Ishikawa (cell line): ENCODE measurements at regions not wholly inside any gene's neighbourhood (a gene's known extent, or its start where the extent isn't known, plus 50 kb on each side); places are given as distances from the start of the nearest gene placed in this dataset.

Experiments
- EP300 ChIP-seq: IDR thresholded peaks from 2 replicates; pipeline ENCODE4 v1.6.1; 2012; ENCODE audit warnings: borderline replicate concordance
- FOXM1 ChIP-seq: IDR thresholded peaks from 2 replicates; pipeline ENCODE4 v1.6.1; 2012; ENCODE audit warnings: low read depth, borderline replicate concordance
- RAD21 ChIP-seq: IDR thresholded peaks from 2 replicates; pipeline ENCODE4 v1.6.1; 2012; ENCODE audit warnings: low read depth
- TF ChIP-seq, protein P1 (sequence below): IDR thresholded peaks from 2 replicates; pipeline ENCODE4 v1.6.1; 2012; ENCODE audit warnings: low read depth, mild to moderate bottlenecking
- TF ChIP-seq, protein P2 (sequence below): IDR thresholded peaks from 2 replicates; pipeline ENCODE4 v1.6.1; 2012
- TF ChIP-seq, protein P3 (sequence below): IDR thresholded peaks from 2 replicates; pipeline ENCODE4 v1.6.1; 2012

DNA sequence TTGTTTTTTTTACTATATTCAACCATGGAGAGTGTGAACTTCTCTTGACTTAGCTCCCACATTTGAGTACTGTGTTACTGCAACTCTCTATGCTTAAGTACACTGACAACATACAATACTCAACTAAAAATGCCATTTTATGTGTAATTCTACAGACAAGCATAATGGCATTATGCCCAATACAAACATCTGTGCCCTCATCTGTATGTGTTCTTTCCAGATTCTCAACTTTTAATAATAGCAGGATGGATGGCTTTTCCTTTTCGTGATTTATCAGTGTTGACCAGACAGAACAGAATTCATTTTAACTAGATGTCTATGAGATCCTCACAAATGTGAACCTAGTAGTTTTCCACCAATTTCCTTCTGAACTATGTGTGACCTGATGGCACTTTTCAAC, 84.2 kb upstream of the MARCKS start:
- no peak for TF ChIP-seq FOXM1
- no peak for TF ChIP-seq EP300
- no peak for TF ChIP-seq RAD21
- TF ChIP-seq, protein P1, sequence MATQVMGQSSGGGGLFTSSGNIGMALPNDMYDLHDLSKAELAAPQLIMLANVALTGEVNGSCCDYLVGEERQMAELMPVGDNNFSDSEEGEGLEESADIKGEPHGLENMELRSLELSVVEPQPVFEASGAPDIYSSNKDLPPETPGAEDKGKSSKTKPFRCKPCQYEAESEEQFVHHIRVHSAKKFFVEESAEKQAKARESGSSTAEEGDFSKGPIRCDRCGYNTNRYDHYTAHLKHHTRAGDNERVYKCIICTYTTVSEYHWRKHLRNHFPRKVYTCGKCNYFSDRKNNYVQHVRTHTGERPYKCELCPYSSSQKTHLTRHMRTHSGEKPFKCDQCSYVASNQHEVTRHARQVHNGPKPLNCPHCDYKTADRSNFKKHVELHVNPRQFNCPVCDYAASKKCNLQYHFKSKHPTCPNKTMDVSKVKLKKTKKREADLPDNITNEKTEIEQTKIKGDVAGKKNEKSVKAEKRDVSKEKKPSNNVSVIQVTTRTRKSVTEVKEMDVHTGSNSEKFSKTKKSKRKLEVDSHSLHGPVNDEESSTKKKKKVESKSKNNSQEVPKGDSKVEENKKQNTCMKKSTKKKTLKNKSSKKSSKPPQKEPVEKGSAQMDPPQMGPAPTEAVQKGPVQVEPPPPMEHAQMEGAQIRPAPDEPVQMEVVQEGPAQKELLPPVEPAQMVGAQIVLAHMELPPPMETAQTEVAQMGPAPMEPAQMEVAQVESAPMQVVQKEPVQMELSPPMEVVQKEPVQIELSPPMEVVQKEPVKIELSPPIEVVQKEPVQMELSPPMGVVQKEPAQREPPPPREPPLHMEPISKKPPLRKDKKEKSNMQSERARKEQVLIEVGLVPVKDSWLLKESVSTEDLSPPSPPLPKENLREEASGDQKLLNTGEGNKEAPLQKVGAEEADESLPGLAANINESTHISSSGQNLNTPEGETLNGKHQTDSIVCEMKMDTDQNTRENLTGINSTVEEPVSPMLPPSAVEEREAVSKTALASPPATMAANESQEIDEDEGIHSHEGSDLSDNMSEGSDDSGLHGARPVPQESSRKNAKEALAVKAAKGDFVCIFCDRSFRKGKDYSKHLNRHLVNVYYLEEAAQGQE = no peak
- TF ChIP-seq, protein P2, sequence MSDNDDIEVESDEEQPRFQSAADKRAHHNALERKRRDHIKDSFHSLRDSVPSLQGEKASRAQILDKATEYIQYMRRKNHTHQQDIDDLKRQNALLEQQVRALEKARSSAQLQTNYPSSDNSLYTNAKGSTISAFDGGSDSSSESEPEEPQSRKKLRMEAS = no peak
- TF ChIP-seq, protein P3, sequence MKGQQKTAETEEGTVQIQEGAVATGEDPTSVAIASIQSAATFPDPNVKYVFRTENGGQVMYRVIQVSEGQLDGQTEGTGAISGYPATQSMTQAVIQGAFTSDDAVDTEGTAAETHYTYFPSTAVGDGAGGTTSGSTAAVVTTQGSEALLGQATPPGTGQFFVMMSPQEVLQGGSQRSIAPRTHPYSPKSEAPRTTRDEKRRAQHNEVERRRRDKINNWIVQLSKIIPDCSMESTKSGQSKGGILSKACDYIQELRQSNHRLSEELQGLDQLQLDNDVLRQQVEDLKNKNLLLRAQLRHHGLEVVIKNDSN = no peak
